Right lobe of liver (tissue), 6 donors: ENCODE measurements at regions not wholly inside any gene's neighbourhood (a gene's known extent, or its start where the extent isn't known, plus 50 kb on each side); places are given as distances from the start of the nearest gene placed in this dataset.
A peak's percentile ranks its signal among the peaks of the same experiment; 100 is the strongest.

Experiments used
- ATAC-seq, 4 donors: fragments of 200-7000 bp; cut with Tn5 transposase; one replicate each; pipeline ENCODE4 v1.9.1; 2020; ENCODE audit warnings: mild to moderate bottlenecking in 4 of 4, moderate library complexity in 4 of 4
- DNase-seq, 3 donors: peaks; one replicate each; pipeline ENCODE4 v3.0.0-alpha.2; 2020
- H3K27ac ChIP-seq, 3 donors: fragments of 200-600 bp; one replicate each; pipeline ENCODE4 v1.8.0; 2022
- H3K27me3 ChIP-seq, 2 donors: fragments of 200-600 bp; one replicate each; pipeline ENCODE4 v1.8.0; 2022
- H3K36me3 ChIP-seq, 4 donors: fragments of 200-600 bp; sonication (generic) in 1 of 4; one replicate each; pipeline versions ENCODE4 v1.5.1 to v1.8.0; 2017 to 2022; ENCODE audit warnings: control low read depth in 1 of 4
- H3K4me1 ChIP-seq, 4 donors: fragments of 200-600 bp; sonication (generic) in 1 of 4; one replicate each; pipeline versions ENCODE4 v1.5.1 to v1.8.0; 2017 to 2022; ENCODE audit warnings: control low read depth in 1 of 4
- H3K4me3 ChIP-seq, 3 donors: fragments of 200-600 bp; one replicate each; pipeline ENCODE4 v1.8.0; 2022
- H3K9me3 ChIP-seq, 4 donors: fragments of 200-600 bp; sonication (generic) in 1 of 4; one replicate each; pipeline versions ENCODE4 v1.5.1 to v1.8.0; 2017 to 2022; ENCODE audit warnings: control low read depth in 1 of 4
- CTCF ChIP-seq, 4 donors: fragments of 200-600 bp in 3 of 4; fragments of 450-650 bp in 1 of 4; IDR thresholded peaks; one replicate each; pipeline versions ENCODE4 v1.5.1 to v1.8.0; 2016 to 2022; ENCODE audit warnings: antibody characterized with exemption in 4 of 4, mild to moderate bottlenecking in 2 of 4
- POLR2A ChIP-seq: fragments of 450-650 bp; IDR thresholded peaks from one replicate; pipeline ENCODE4 v1.6.1; 2017; ENCODE audit warnings: antibody characterized with exemption, mild to moderate bottlenecking
- WGBS: methylation state at CpG from one replicate; pipeline ENCODE4 v1.1.6; 2018; ENCODE audit warnings: low coverage, low lambda C conversion rate; ENCODE audit not compliant: insufficient coverage; ENCODE audit errors: missing lambda C conversion rate; 5-methylcytosine and 5-hydroxymethylcytosine counted together
- intact Hi-C, 2 donors: fragments of 100-400 bp; cut with DNase I; formaldehyde crosslinking; loops; one replicate each; pipeline versions ENCODE4 v1.11.2 to v1.14.1; 2022
- donor health status: DM: no; HTN: yes; CAD: no.
- donor health status: DM: no; HTN: no; CAD: no.
- donor health status: DM: no; HTN: no; CAD: no.
- donor health status: DM: no; HTN: yes; CAD: no.
- donor health status: DM: no; HTN: yes; CAD: no.

GRCh38 chr14:43914041-43914693 is 592.9 kb downstream of the FSCB start:
- no peak for TF ChIP-seq CTCF (IDR thresholded peaks at IDR 0.05)
- no peak for TF ChIP-seq POLR2A
- no peaks in the 10 kb centered on the region for H3K36me3 ChIP-seq

GRCh38 chr14:43903209-43903608 is 603.9 kb downstream of the FSCB start:
- intact Hi-C loops = no loop called here
- 60% methylated on average over 1 of the region's 1 CpG for WGBS
- TF ChIP-seq CTCF (IDR thresholded peaks at IDR 0.05) = no peak
- TF ChIP-seq POLR2A = no peak
- DNase-seq = no peak
- Histone ChIP-seq H3K27me3 (no peaks in the 10 kb centered on the region), H3K27ac (no peak overlapping the region), H3K36me3 (no peaks in the 10 kb centered on the region), H3K4me3 (no peak overlapping the region), H3K4me1 (peaks cover 0 to 3% (median 0%) of the 10 kb centered on the region in 4 donors), H3K9me3 (no peaks in the 10 kb centered on the region)
- ATAC-seq = no peak

More at GRCh38 chr14:43914041-43914693, 592.9 kb downstream of the FSCB start:
- no peaks in the 10 kb centered on the region for H3K4me1 ChIP-seq
- no peak overlapping the region for H3K27ac ChIP-seq
- intact Hi-C loops = no loop called here
- DNase-seq (no peak), ATAC-seq (no peak)
- WGBS = no CpG with 5 or more reads among the region's 4 CpGs
- H3K27me3 ChIP-seq = no peaks in the 10 kb centered on the region
- no peaks in the 10 kb centered on the region for H3K9me3 ChIP-seq
- H3K4me3 ChIP-seq = no peak overlapping the region

DNA sequence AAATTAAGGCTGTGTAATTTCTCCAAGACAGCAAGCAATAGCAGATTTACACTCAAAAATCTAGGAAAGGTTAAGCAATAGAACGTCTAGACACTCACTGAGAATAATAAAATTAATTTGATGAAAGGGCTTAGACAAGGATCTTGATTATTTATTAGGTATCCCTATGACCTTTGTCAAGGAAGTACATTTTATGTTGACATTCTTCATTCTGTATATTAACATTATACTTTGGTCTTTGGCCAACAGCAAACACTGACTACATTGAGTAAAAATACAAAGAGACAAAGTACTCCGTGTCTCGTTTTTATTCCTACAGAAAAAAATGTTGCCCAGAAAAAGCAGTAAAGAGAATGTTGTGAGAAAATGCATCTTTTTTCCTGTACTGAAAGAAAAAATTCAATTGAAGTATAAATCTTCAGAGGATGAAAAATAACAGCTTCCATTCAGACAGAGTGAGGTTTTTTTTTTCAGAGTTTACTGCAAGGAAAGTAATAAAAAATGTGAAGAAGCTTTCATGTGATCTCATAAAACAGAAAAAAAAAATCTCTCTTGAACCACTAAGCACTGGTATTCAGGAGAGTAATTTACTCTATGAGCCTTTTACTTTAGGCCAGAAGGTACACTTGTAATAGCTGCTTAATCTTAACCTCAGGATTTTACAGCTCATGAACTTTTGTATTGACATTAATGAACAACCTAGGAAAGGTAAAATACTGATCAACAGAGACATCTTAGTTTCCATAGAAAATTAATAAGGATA is 605.0 kb downstream of the FSCB start:
- intact Hi-C loops = no loop called here
- no peak for TF ChIP-seq POLR2A
- no peak for TF ChIP-seq CTCF (IDR thresholded peaks at IDR 0.05)
- DNase-seq = no peak
- H3K4me3 ChIP-seq = no peak overlapping the region
- H3K36me3 ChIP-seq = no peaks in the 10 kb centered on the region
- H3K27ac ChIP-seq = no peak overlapping the region
- H3K4me1 ChIP-seq = peaks cover 0 to 3% (median 0%) of the 10 kb centered on the region in 4 donors
- no peaks in the 10 kb centered on the region for H3K9me3 ChIP-seq
- 41% methylated on average over 3 of the region's 3 CpGs for WGBS
- H3K27me3 ChIP-seq = no peaks in the 10 kb centered on the region
- no peak for ATAC-seq

DNA sequence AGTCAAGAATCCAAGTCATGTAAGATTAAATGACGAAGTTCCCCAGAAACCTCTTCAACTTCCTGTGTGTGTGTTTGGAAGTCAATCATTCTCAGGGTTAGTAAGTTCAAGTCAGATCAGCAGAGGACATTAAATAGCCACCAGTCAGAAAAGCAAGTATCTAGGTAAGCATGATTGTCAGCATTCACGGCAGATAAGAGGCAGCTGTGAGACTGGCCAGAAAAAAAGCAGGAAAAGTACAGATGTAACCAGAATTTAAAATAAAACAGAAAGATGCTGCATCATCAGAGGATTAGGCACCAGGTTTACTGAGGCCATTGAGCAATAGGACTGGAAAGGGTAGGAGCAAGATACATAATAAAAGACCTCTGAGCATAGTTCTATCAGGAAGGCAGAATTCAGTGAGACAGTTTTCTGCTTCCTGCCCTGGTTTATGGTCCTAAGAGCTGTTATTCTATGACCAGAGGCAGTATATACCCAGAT is 606.9 kb downstream of the FSCB start:
- peaks cover 0 to 3% (median 0%) of the 10 kb centered on the region in 4 donors for H3K4me1 ChIP-seq
- no peaks in the 10 kb centered on the region for H3K27me3 ChIP-seq
- no peak for TF ChIP-seq POLR2A
- no peak for TF ChIP-seq CTCF (IDR thresholded peaks at IDR 0.05)
- no peaks in the 10 kb centered on the region for H3K9me3 ChIP-seq
- ATAC-seq = peak in 3 of 4 donors; percentile 47 to 80 (median 57)
- intact Hi-C loops = no loop called here
- H3K4me3 ChIP-seq = no peak overlapping the region
- H3K27ac ChIP-seq = no peak overlapping the region
- no peak for DNase-seq
- H3K36me3 ChIP-seq = no peaks in the 10 kb centered on the region
- 3% methylated on average over 2 of the region's 2 CpGs for WGBS
